Fibroblast of the aortic adventitia (primary cell): ENCODE measurements at regions not wholly inside any gene's neighbourhood (a gene's known extent, or its start where the extent isn't known, plus 50 kb on each side); places are given as distances from the start of the nearest gene placed in this dataset.

Experiments
- DNase-seq: peaks from one replicate; pipeline ENCODE4 v3.0.0-alpha.2; 2010; ENCODE audit warnings: low read depth
- H3K4me3 ChIP-seq: 2 replicates; pipeline ENCODE4 v1.5.1; 2011; ENCODE audit warnings: low read depth, mild to moderate bottlenecking, control low read depth, low read length, moderate library complexity
- CTCF ChIP-seq: IDR thresholded peaks from 2 replicates; pipeline ENCODE4 v1.5.1; 2011; ENCODE audit warnings: mild to moderate bottlenecking, low read length, control low read depth, inconsistent platforms; ENCODE audit not compliant: insufficient read depth

GRCh38 chr1:221824909-221825308 lies 83.0 kb upstream of the DUSP10 start:
- TF ChIP-seq CTCF: no peak
- DNase-seq: no peak
- no peak overlapping the region for H3K4me3 ChIP-seq

GRCh38 chr1:221824025-221824424 lies 82.1 kb upstream of the DUSP10 start:
- TF ChIP-seq CTCF: no peak
- H3K4me3 ChIP-seq: no peak overlapping the region
- DNase-seq: peak; percentile 80

GRCh38 chr1:221823561-221823960 lies 81.7 kb upstream of the DUSP10 start:
- H3K4me3 ChIP-seq: no peak overlapping the region
- no peak for DNase-seq
- no peak for TF ChIP-seq CTCF

- no peak for TF ChIP-seq CTCF
- no peak for DNase-seq
- no peak overlapping the region for H3K4me3 ChIP-seq
Observed at GRCh38 chr1:221823149-221823548, 81.3 kb upstream of the DUSP10 start.

GRCh38 chr1:221822591-221822990 lies 80.7 kb upstream of the DUSP10 start:
- TF ChIP-seq CTCF: no peak
- H3K4me3 ChIP-seq: no peak overlapping the region
- DNase-seq: no peak

GRCh38 chr1:221816899-221817298 lies 75.0 kb upstream of the DUSP10 start:
- TF ChIP-seq CTCF: no peak
- H3K4me3 ChIP-seq: no peak overlapping the region
- DNase-seq: peak; percentile 69

- no peak for DNase-seq
- TF ChIP-seq CTCF: no peak
- H3K4me3 ChIP-seq: no peak overlapping the region
Observed at GRCh38 chr1:221815660-221816059, 73.8 kb upstream of the DUSP10 start.
